ENCODE measurements at regions not wholly inside any gene's neighbourhood (a gene's known extent, or its start where the extent isn't known, plus 50 kb on each side); places are given as distances from the start of the nearest gene placed in this dataset.
A peak's percentile ranks its signal among the peaks of the same experiment; 100 is the strongest.

DNA sequence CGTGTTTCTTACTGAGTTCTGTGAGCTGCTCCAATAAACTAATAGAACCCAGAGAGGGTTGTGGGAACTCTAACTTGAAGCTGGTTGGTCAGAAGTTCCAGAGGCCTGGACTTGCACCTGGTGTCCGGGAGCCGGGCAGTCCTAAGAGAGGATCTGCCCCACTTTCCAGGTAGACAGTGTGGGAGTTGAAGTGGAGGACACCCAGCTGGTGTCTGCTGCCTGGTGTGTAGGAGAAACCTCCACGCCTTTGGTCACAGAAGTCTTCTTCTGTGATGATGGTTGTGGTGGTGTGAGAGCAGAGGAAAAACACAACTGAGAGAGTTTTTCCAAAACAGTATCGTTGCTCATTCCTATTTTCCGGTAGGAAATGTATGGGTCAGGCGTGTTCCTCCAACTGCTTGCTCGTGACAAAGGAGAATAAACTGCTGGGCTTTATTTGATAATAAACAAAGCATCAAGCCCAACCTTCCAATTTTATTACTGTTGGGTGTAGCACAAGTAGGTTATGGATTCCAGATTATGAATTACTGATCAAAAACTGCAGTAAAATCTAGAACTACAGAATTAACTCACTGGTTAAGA, 137.0 kb downstream of the KLF13 start:
- H3K27ac Mint-ChIP-seq: no peak overlapping the region
- DNase-seq (ENCODE audit: extremely low spot score, unreplicated experiment): no peak
- H3K4me1 Mint-ChIP-seq (ENCODE audit: unreplicated experiment): no peaks in the 10 kb centered on the region
- no peaks in the 10 kb centered on the region for H3K9me3 Mint-ChIP-seq
- H3K27me3 Mint-ChIP-seq: peaks cover 10% of the 10 kb centered on the region
- H3K36me3 Mint-ChIP-seq: no peaks in the 10 kb centered on the region
- H3K4me3 Mint-ChIP-seq: no peak overlapping the region
- TF ChIP-seq, protein P1, sequence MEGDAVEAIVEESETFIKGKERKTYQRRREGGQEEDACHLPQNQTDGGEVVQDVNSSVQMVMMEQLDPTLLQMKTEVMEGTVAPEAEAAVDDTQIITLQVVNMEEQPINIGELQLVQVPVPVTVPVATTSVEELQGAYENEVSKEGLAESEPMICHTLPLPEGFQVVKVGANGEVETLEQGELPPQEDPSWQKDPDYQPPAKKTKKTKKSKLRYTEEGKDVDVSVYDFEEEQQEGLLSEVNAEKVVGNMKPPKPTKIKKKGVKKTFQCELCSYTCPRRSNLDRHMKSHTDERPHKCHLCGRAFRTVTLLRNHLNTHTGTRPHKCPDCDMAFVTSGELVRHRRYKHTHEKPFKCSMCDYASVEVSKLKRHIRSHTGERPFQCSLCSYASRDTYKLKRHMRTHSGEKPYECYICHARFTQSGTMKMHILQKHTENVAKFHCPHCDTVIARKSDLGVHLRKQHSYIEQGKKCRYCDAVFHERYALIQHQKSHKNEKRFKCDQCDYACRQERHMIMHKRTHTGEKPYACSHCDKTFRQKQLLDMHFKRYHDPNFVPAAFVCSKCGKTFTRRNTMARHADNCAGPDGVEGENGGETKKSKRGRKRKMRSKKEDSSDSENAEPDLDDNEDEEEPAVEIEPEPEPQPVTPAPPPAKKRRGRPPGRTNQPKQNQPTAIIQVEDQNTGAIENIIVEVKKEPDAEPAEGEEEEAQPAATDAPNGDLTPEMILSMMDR (conservative IDR thresholded peaks at IDR 0.05): no peak

DNA sequence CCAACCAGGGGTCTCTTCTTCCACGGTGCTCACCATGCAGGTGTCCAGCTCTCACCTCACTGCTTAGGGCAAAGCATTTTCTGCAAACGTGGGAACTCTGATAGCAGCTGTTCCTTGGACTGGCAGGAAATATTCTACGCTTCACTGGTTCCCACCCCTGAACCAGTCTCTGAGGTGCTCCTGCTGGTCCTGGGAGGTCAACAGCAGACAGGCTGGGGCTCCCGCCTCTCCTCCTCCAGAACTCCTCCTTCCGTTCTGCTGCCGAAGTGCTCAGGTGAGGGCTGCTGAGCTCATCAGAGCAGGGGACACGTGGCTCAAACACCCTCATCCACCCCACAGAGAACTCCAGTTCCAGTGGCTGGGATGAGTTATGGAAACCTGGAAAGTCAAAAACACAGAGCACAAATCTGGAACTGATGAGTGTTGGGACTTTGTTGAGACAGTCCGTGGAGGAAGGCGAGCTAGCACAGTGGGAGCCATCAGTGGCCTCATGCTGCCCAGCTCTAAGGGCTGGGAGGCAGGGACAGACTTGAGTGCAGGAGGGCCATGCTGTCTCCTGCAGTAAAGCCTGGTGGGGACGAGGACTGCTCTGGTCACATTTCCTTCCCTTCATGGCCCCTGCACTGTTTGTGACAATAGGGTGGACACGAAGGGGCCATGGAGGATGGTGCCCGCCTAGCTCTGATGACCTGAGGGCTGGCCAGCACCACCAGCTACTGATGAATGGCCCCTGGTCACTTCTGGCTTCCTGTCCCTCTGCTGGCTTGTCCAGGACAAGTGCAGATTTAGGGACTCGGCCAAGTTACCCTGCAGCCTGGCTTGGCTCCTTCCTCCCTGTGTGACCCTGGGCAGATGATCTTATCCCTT, 137.8 kb downstream of the KLF13 start:
- Mint-ChIP-seq H3K27me3 (peaks cover 5% of the 10 kb centered on the region), H3K4me1 (ENCODE audit: unreplicated experiment) (no peaks in the 10 kb centered on the region), H3K9me3 (no peaks in the 10 kb centered on the region), H3K36me3 (no peaks in the 10 kb centered on the region), H3K4me3 (no peak overlapping the region), H3K27ac (no peak overlapping the region)
- TF ChIP-seq, protein P1 (conservative IDR thresholded peaks at IDR 0.05): no peak
- no peak for DNase-seq (ENCODE audit: extremely low spot score, unreplicated experiment)

GRCh38 chr15:31465083-31465955, 138.7 kb downstream of the KLF13 start:
- no peak for DNase-seq (ENCODE audit: extremely low spot score, unreplicated experiment)
- H3K9me3 Mint-ChIP-seq: no peaks in the 10 kb centered on the region
- H3K4me3 Mint-ChIP-seq: no peak overlapping the region
- H3K4me1 Mint-ChIP-seq (ENCODE audit: unreplicated experiment): no peaks in the 10 kb centered on the region
- no peaks in the 10 kb centered on the region for H3K36me3 Mint-ChIP-seq
- H3K27me3 Mint-ChIP-seq: peaks cover 3% of the 10 kb centered on the region
- TF ChIP-seq, protein P1 (conservative IDR thresholded peaks at IDR 0.05): no peak
- no peak overlapping the region for H3K27ac Mint-ChIP-seq

DNA sequence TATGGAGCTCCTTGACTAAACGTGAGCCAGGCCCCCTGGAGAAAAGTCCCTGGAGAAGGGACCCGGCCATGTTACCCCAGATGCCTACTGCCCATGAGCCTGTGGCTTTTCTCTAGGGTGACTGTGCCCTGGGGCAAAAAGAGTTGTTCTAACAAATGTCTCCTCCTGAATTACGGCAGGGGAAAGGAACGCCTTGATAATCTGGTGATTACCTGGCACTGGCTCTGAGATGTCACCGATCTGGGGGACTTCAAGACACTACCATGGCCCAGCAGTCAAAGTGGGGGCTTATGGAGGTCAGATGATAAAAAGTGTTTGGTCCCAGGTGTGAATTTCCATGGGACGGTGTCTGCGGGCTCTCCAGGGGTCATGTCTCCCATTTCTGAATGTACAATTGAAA, 140.7 kb downstream of the KLF13 start:
- Mint-ChIP-seq H3K4me1 (ENCODE audit: unreplicated experiment) (no peaks in the 10 kb centered on the region), H3K27me3 (peaks cover 3% of the 10 kb centered on the region), H3K9me3 (no peaks in the 10 kb centered on the region), H3K27ac (no peak overlapping the region), H3K4me3 (no peak overlapping the region), H3K36me3 (no peaks in the 10 kb centered on the region)
- no peak for DNase-seq (ENCODE audit: extremely low spot score, unreplicated experiment)
- TF ChIP-seq, protein P1 (conservative IDR thresholded peaks at IDR 0.05): no peak

DNA sequence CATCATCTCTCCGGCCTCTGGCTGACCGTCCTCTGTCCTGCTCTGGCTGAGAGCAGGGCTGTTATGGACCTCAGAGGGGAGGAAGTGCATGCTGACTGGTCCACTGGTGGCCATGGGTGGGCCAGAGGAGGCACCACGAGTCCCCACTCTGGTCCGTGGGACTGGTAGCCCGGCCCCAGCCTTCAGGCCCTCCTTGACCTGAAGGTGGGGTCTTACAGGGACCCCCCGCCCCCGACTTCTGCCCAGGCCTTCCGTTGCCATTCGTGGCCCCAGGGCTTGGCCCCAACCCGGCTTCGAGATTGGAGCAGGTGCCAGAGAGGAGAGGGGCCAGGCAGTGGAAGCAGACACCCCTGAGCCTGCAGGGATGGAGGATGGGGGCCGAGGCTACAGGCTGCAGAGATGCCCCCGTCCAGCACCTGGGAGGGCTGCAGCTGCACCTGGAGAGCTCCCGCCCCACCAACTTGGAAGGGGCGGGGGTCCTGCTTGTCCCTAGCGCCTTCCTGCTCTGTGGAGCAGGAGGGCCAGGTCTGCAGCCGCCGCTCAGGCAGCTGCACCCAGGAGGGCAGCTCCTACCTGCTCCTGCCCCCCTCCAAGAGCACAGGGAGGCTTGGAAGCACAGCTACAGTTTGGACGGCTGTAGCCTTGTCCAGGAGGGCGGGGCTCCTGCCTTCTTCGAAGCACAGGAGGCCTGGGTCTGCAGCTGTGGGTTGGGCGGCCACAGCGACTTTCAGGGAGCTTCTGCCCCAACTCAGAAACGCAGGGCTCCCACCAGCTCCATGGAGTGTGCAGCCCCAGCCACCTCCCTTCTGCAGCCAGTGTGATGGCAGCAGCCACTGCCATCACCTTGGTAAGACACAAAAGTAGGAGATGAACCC, 142.5 kb downstream of the KLF13 start:
- H3K9me3 Mint-ChIP-seq: no peaks in the 10 kb centered on the region
- H3K27ac Mint-ChIP-seq: no peak overlapping the region
- no peak overlapping the region for H3K4me3 Mint-ChIP-seq
- H3K36me3 Mint-ChIP-seq: no peaks in the 10 kb centered on the region
- TF ChIP-seq, protein P1 (conservative IDR thresholded peaks at IDR 0.05): no peak
- H3K27me3 Mint-ChIP-seq: peaks cover 3% of the 10 kb centered on the region
- H3K4me1 Mint-ChIP-seq (ENCODE audit: unreplicated experiment): peaks cover 7% of the 10 kb centered on the region
- DNase-seq (ENCODE audit: extremely low spot score, unreplicated experiment): peak; percentile 65

Measured in type B pancreatic cell (in vitro differentiated cells).